Body of pancreas (tissue), 4 donors: ENCODE measurements at regions not wholly inside any gene's neighbourhood (a gene's known extent, or its start where the extent isn't known, plus 50 kb on each side); places are given as distances from the start of the nearest gene placed in this dataset.

ENCODE experiments used
- ATAC-seq: fragments of 150-250 bp; one replicate; pipeline ENCODE4 v1.9.1; 2016
- DNase-seq, 4 donors: peaks; one replicate each; pipeline ENCODE4 v3.0.0-alpha.2; 2019
- H3K27ac ChIP-seq, 4 donors: fragments of 200-600 bp; sonication (generic); 1 replicate in 3 of 4; 2 replicates in 1 of 4; pipeline versions ENCODE4 v1.5.1 to v1.6.1; 2016 to 2019; ENCODE audit warnings: mild to moderate bottlenecking in 1 of 4, mixed read lengths in 1 of 4, moderate library complexity in 1 of 4
- H3K27me3 ChIP-seq, 2 donors: fragments of 200-600 bp; sonication (generic); one replicate each; pipeline ENCODE4 v1.6.0; 2016; ENCODE audit warnings: mild to moderate bottlenecking in 1 of 2
- H3K36me3 ChIP-seq, 2 donors: fragments of 200-600 bp; sonication (generic); replicated peaks in 1 of 2; 2 replicates each; pipeline ENCODE4 v1.5.1; 2016; ENCODE audit warnings: low read depth in 2 of 2; ENCODE audit not compliant: insufficient read depth in 1 of 2
- H3K4me1 ChIP-seq: fragments of 200-600 bp; sonication (generic); one replicate; pipeline ENCODE4 v1.6.0; 2016
- H3K4me3 ChIP-seq, 2 donors: fragments of 200-600 bp; sonication (generic); 1 replicate in 1 of 2; 2 replicates in 1 of 2; pipeline ENCODE4 v1.5.1; 2016 to 2019
- H3K9me3 ChIP-seq, 3 donors: fragments of 200-600 bp; sonication (generic); 1 replicate in 2 of 3; 2 replicates in 1 of 3; pipeline ENCODE4 v1.5.1; 2016
- POLR2A ChIP-seq, 3 donors: fragments of 450-650 bp; IDR thresholded peaks; one replicate each; pipeline ENCODE4 v1.6.1; 2016; ENCODE audit warnings: antibody characterized with exemption in 3 of 3, mild to moderate bottlenecking in 2 of 3
- WGBS, 2 donors: methylation state at CpG; one replicate each; pipeline ENCODE4 v1.1.5; 2017; 5-methylcytosine and 5-hydroxymethylcytosine counted together
- intact Hi-C: fragments of 100-400 bp; cut with DNase I; formaldehyde crosslinking; loops from one replicate; pipeline ENCODE4 v1.15.1; 2023
- TF ChIP-seq, protein P1 (sequence below), 7 experiments: fragments of 450-650 bp in 4 of 7; fragments of 200-600 bp in 3 of 7; sonication (generic) in 3 of 7; IDR thresholded peaks; one replicate each; pipeline ENCODE4 v1.5.1; 2016 to 2019; ENCODE audit warnings: antibody characterized with exemption in 7 of 7

DNA sequence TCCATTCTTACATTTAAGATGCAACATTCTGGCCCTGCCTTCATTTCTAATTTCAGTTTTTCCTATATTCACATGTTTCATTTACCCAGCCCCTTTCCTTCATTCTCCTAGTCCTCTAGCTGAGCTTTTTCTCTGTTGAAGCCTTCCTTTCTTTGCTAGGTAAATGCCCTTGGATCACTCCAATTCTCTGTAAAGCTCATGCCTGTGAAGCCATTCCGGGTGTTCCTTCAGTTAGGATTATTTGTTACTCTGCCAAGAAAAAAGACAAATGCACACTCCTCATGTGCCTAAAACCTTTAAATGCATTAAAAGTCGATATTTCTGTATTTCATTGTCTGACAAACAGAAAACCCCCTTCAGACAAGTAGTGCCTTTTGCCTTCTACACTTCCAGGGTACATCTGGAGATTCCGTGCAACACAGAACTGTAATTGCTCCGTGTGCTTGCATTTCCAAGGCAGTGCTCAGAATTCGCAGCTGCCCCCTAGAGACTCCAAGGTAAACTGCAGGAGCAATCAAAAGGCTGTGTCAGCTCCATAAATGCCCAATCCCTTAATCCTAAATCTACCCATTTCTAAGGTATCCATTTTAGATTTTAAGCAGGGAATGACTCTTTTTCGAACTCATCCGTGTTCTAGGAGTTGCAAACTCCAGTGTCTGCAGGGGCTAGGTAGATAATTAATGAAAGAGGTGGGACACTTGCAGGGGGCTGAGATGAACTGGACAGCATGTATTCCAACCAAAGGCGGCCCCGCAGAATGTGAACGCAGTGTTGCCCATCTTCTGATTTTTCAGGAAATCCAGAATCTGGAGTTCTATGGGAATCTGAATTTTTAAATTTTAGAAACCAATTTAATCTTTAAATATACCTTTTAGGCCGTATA is 320.2 kb downstream of the GRIN2B start:
- TF ChIP-seq POLR2A (IDR thresholded peaks at IDR 0.05): no peak
- TF ChIP-seq, protein P1, sequence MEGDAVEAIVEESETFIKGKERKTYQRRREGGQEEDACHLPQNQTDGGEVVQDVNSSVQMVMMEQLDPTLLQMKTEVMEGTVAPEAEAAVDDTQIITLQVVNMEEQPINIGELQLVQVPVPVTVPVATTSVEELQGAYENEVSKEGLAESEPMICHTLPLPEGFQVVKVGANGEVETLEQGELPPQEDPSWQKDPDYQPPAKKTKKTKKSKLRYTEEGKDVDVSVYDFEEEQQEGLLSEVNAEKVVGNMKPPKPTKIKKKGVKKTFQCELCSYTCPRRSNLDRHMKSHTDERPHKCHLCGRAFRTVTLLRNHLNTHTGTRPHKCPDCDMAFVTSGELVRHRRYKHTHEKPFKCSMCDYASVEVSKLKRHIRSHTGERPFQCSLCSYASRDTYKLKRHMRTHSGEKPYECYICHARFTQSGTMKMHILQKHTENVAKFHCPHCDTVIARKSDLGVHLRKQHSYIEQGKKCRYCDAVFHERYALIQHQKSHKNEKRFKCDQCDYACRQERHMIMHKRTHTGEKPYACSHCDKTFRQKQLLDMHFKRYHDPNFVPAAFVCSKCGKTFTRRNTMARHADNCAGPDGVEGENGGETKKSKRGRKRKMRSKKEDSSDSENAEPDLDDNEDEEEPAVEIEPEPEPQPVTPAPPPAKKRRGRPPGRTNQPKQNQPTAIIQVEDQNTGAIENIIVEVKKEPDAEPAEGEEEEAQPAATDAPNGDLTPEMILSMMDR (IDR thresholded peaks at IDR 0.05): peak; percentile 73 to 80 (median 76)
- Histone ChIP-seq H3K36me3 (no peaks in the 10 kb centered on the region), H3K4me1 (no peaks in the 10 kb centered on the region), H3K9me3 (no peaks in the 10 kb centered on the region), H3K27ac (no peak overlapping the region), H3K4me3 (no peak overlapping the region), H3K27me3 (no peaks in the 10 kb centered on the region)
- intact Hi-C loops: loop anchor here (10.0 kb wide), 1 partner anchor 386 kb away; no protein-coding TSS in a partner anchor
- DNase-seq (peak; percentile 55 to 63 (median 58)), ATAC-seq (peak; percentile 78)
- WGBS, 2 donors: 35 to 37% methylated on average over 11 of the region's 11 CpGs

GRCh38 chr12:13654456-13654855 is 326.9 kb downstream of the GRIN2B start:
- intact Hi-C loops: no loop called here
- H3K36me3 ChIP-seq: no peaks in the 10 kb centered on the region
- DNase-seq: no peak

GRCh38 chr12:13652105-13652504 is 329.3 kb downstream of the GRIN2B start:
- Histone ChIP-seq H3K27me3 (no peaks in the 10 kb centered on the region), H3K27ac (no peak overlapping the region), H3K9me3 (no peaks in the 10 kb centered on the region), H3K36me3 (no peaks in the 10 kb centered on the region), H3K4me3 (no peak overlapping the region), H3K4me1 (no peaks in the 10 kb centered on the region)
- WGBS, 2 donors: 78 to 82% methylated on average over 1 of the region's 1 CpG
- TF ChIP-seq, protein P1 (IDR thresholded peaks at IDR 0.05): no peak
- DNase-seq (no peak), ATAC-seq (no peak)
- intact Hi-C loops: no loop called here

More at GRCh38 chr12:13654456-13654855, 326.9 kb downstream of the GRIN2B start:
- WGBS, 2 donors: 80 to 100% methylated on average over 1 of the region's 1 CpG
- no peaks in the 10 kb centered on the region for H3K27me3 ChIP-seq
- no peak for TF ChIP-seq POLR2A (IDR thresholded peaks at IDR 0.05)
- TF ChIP-seq, protein P1 (IDR thresholded peaks at IDR 0.05): no peak
- H3K9me3 ChIP-seq: no peaks in the 10 kb centered on the region
- H3K27ac ChIP-seq: no peak overlapping the region
- ATAC-seq: no peak
- H3K4me1 ChIP-seq: no peaks in the 10 kb centered on the region
- no peak overlapping the region for H3K4me3 ChIP-seq

DNA sequence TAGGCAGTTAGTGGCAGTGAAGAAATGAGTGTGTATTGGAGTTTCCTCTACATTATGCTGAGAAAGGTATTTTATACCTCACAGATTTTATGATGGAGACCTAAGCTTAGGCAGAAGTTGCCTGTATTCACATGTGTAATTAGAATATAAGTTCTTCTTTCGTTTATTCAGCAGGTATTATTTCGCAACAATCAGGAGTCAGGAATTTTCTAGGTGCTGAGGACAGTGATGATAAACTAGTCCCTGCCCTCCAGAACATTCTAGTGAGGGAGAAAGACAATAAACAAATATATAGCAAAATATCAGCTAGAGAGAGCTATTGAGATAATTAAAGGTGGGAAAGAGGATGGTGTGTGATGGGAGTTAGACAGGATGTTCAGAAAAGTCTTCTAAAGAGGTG is 345.7 kb downstream of the GRIN2B start:
- H3K27me3 ChIP-seq: no peaks in the 10 kb centered on the region
- DNase-seq (no peak), ATAC-seq (no peak)
- intact Hi-C loops: no loop called here
- no peak overlapping the region for H3K27ac ChIP-seq
- no peaks in the 10 kb centered on the region for H3K4me1 ChIP-seq
- TF ChIP-seq, protein P1 (IDR thresholded peaks at IDR 0.05): no peak
- no peak for TF ChIP-seq POLR2A (IDR thresholded peaks at IDR 0.05)
- no peaks in the 10 kb centered on the region for H3K9me3 ChIP-seq
- WGBS, 2 donors: 43 to 61% methylated on average over 2 of the region's 2 CpGs
- H3K4me3 ChIP-seq: no peak overlapping the region
- H3K36me3 ChIP-seq: no peaks in the 10 kb centered on the region

GRCh38 chr12:13631873-13632272 is 349.5 kb downstream of the GRIN2B start:
- WGBS, 2 donors: 72 to 77% methylated on average over 2 of the region's 2 CpGs
- no peak for ATAC-seq

More at GRCh38 chr12:13631873-13632272, 349.5 kb downstream of the GRIN2B start:
- intact Hi-C loops: no loop called here
- H3K27me3 ChIP-seq: no peaks in the 10 kb centered on the region
- no peak for DNase-seq
- H3K9me3 ChIP-seq: no peaks in the 10 kb centered on the region
- H3K4me1 ChIP-seq: no peaks in the 10 kb centered on the region
- no peaks in the 10 kb centered on the region for H3K36me3 ChIP-seq
- no peak overlapping the region for H3K4me3 ChIP-seq
- no peak overlapping the region for H3K27ac ChIP-seq
- TF ChIP-seq POLR2A (IDR thresholded peaks at IDR 0.05): no peak
- TF ChIP-seq, protein P1 (IDR thresholded peaks at IDR 0.05): no peak
